GM12892 (cell line): ENCODE measurements at regions not wholly inside any gene's neighbourhood (a gene's known extent, or its start where the extent isn't known, plus 50 kb on each side); places are given as distances from the start of the nearest gene placed in this dataset.

ENCODE experiments used
- DNase-seq: peaks from one replicate; pipeline ENCODE4 v3.0.0; 2011; ENCODE audit not compliant: insufficient read length
- FAIRE-seq: peaks from 2 replicates; lab custom pipeline; 2011; peaks lifted over from hg19 to GRCh38; lab: Jason Lieb, UNC
- POLR2A ChIP-seq: IDR thresholded peaks from 2 replicates; pipeline ENCODE4 v1.6.1; 2011; ENCODE audit warnings: low read depth, low read length, control low read depth
- POLR2AphosphoS5 ChIP-seq: IDR thresholded peaks from 2 replicates; pipeline ENCODE4 v1.6.1; 2011; ENCODE audit warnings: low read depth, low read length, control low read depth
- TAF1 ChIP-seq: IDR thresholded peaks from 2 replicates; pipeline ENCODE4 v1.6.1; 2011; ENCODE audit warnings: low read depth, mild to moderate bottlenecking, control low read depth, low read length, borderline replicate concordance

DNA sequence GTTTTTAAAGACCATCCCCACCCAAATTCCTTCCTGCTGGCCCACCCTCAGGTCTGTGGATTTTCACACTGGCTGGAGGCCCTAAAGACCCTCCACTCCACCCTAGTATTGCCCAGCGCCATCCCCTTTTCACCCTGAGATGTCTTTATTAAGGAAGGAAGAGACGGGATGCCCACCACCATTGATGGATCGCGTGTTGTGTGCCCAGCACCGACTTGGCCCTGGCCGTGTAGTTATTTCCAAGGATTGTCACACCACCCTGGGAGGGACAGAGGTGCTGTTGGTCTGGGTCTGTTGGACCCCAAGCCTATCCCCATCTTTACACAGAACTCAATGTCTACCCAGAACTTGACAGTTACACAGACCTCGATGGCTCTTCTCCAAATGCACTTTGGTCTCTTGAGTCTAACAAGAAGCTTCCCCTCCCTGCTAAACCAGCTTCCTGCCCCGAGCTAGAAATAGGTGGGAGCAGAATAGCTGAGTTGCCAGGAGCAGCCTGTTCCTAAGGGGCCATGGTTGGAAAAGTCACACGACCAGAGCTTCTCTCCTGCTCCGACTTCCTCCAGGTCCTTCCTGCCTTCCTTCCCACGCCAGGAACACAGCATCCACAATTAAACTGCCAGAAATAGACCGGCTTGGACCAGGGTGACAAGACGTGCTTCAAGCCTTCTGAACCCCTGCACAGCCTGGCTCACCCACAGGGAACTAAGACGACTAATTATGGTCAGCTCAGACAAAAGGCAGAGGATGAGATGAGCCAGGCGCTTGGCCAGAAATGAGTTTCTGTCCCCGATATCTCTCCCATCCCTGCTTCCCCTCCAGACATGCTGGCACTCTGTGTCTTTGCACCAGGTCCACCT, 139.5 kb upstream of the CHST15 start:
- TF ChIP-seq POLR2AphosphoS5, result no peak
- no peak for TF ChIP-seq TAF1
- TF ChIP-seq POLR2A, result no peak
- no peak for FAIRE-seq
- DNase-seq, result no peak

GRCh38 chr10:124231168-124232155, 138.1 kb upstream of the CHST15 start:
- FAIRE-seq (no peak), DNase-seq (peak; percentile 26)
- TF ChIP-seq TAF1 (no peak), POLR2AphosphoS5 (no peak), POLR2A (no peak)

- FAIRE-seq (no peak), DNase-seq (no peak)
- no peak for TF ChIP-seq TAF1
- TF ChIP-seq POLR2AphosphoS5, result no peak
- TF ChIP-seq POLR2A, result no peak
Measured at GRCh38 chr10:124230635-124231167, 137.3 kb upstream of the CHST15 start.

- TF ChIP-seq POLR2A, result no peak
- no peak for TF ChIP-seq TAF1
- no peak for TF ChIP-seq POLR2AphosphoS5
- DNase-seq (no peak), FAIRE-seq (no peak)
Measured at GRCh38 chr10:124229989-124230634, 136.7 kb upstream of the CHST15 start.

GRCh38 chr10:124229201-124229988, 136.0 kb upstream of the CHST15 start:
- FAIRE-seq (no peak), DNase-seq (no peak)
- no peak for TF ChIP-seq TAF1
- no peak for TF ChIP-seq POLR2A
- TF ChIP-seq POLR2AphosphoS5, result no peak

DNA sequence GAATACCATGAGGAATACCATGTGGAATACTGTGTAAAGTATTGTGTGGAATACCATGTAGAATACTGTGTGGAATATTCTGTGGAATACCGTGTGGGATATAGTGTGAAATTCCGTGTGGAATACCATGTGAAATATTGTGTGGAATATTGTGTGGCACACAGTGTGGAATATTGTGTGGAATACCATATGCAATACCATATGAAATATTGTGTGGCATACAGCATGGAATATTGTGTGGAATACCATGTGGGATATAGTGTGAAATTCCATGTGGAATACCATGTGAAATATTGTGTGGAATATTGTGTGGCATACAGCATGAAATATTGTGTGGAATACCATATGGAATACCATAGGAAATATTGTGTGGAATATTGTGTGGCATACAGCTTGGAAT, 135.1 kb upstream of the CHST15 start:
- FAIRE-seq (no peak), DNase-seq (no peak)
- TF ChIP-seq TAF1, result no peak
- TF ChIP-seq POLR2A, result no peak
- TF ChIP-seq POLR2AphosphoS5, result no peak

- TF ChIP-seq POLR2A (no peak), POLR2AphosphoS5 (no peak), TAF1 (no peak)
- FAIRE-seq (no peak), DNase-seq (no peak)
Measured at GRCh38 chr10:124227988-124228387, 134.6 kb upstream of the CHST15 start.

GRCh38 chr10:124227055-124227975, 133.9 kb upstream of the CHST15 start:
- no peak for FAIRE-seq
- no peak for DNase-seq
- TF ChIP-seq TAF1, result no peak
- TF ChIP-seq POLR2A, result no peak
- TF ChIP-seq POLR2AphosphoS5, result no peak
